GM12878 (cell line): ENCODE measurements at regions not wholly inside any gene's neighbourhood (a gene's known extent, or its start where the extent isn't known, plus 50 kb on each side); places are given as distances from the start of the nearest gene placed in this dataset.

Experiments
- ATAC-seq: fragments of 200-7000 bp; cut with Tn5 transposase; 3 replicates; pipeline ENCODE4 v1.9.1; 2020; ENCODE audit warnings: mild to moderate bottlenecking, moderate library complexity
- BruUV-seq: library from RNA; stranded (reverse); fragments of 400-500 nt; replicated peaks from 2 replicates; lab custom pipeline; 2021; lab: Mats Ljungman, UMichigan
- CTCF ChIA-PET: fragments of 300-600 bp; sonication (Branson Sonifier 250); formaldehyde crosslinking; extraction: SDS; loops from one replicate; lab custom pipeline; 2021; ENCODE audit warnings: inconsistent platforms; lab: Yijun Ruan, JAX
- POLR2A ChIA-PET: fragments of 350-600 bp; formaldehyde crosslinking; extraction: SDS; loops from one replicate; lab custom pipeline; 2021; ENCODE audit warnings: inconsistent platforms; lab: Charles Lee
- RAD21 ChIA-PET: fragments of 300-600 bp; sonication (Branson Sonifier 250); formaldehyde crosslinking; loops from one replicate; lab custom pipeline; 2023; ENCODE audit warnings: antibody characterized with exemption; ENCODE audit not compliant: unreplicated experiment; lab: Charles Lee
- SMC1A ChIA-PET: fragments of 300-600 bp; sonication (Branson Sonifier 250); formaldehyde crosslinking; loops from one replicate; lab custom pipeline; 2023; ENCODE audit not compliant: unreplicated experiment, uncharacterized antibody; lab: Charles Lee
- DNase-seq: peaks from one replicate; pipeline ENCODE4 v3.0.0-alpha.2; 2011; ENCODE audit warnings: low read depth, low spot score
- FAIRE-seq: peaks from 3 replicates; lab custom pipeline; 2011; peaks lifted over from hg19 to GRCh38; lab: Jason Lieb, UNC
- H2AFZ ChIP-seq: 2 replicates; pipeline ENCODE4 v1.6.0; 2011; ENCODE audit warnings: low read depth, low read length, control low read depth; ENCODE audit not compliant: control insufficient read depth
- H3K27ac ChIP-seq: 2 replicates; pipeline ENCODE4 v1.5.1; 2011; ENCODE audit warnings: control low read depth; ENCODE audit not compliant: control insufficient read depth, insufficient read depth
- H3K27me3 ChIP-seq, 2 experiments: replicated peaks in 1 of 2; 2 replicates each; pipeline versions ENCODE4 v1.6.0 to v1.6.1; 2011; ENCODE audit warnings: low read length in 1 of 2; ENCODE audit not compliant: control insufficient read depth in 2 of 2, insufficient read depth in 2 of 2
- H3K36me3 ChIP-seq, 2 experiments: 2 replicates each; pipeline ENCODE4 v1.5.1; 2011; ENCODE audit warnings: low read length in 1 of 2; ENCODE audit not compliant: control insufficient read depth in 2 of 2, insufficient read depth in 2 of 2
- H3K4me1 ChIP-seq: 2 replicates; pipeline ENCODE4 v1.6.1; 2011; ENCODE audit warnings: mild to moderate bottlenecking, low read length, moderate library complexity, mixed read lengths; ENCODE audit not compliant: control insufficient read depth, insufficient read depth
- H3K4me2 ChIP-seq: 2 replicates; pipeline ENCODE4 v1.6.0; 2011; ENCODE audit warnings: control low read depth; ENCODE audit not compliant: control insufficient read depth, insufficient read depth
- H3K4me3 ChIP-seq: fragments of 200-600 bp; sonication (generic); 2 replicates; pipeline ENCODE4 v1.5.1; 2016
- H3K79me2 ChIP-seq: 2 replicates; pipeline ENCODE4 v1.6.0; 2011; ENCODE audit warnings: low read length; ENCODE audit not compliant: control insufficient read depth, insufficient read depth
- H3K9ac ChIP-seq: 2 replicates; pipeline ENCODE4 v1.8.0; 2011; ENCODE audit warnings: low read length, control low read depth, mixed read lengths; ENCODE audit not compliant: control insufficient read depth, insufficient read depth
- H3K9me3 ChIP-seq: replicated peaks from 3 replicates; pipeline ENCODE4 v1.5.1; 2011; ENCODE audit warnings: mild to moderate bottlenecking, low read length; ENCODE audit not compliant: control insufficient read depth, insufficient read depth
- H4K20me1 ChIP-seq: 2 replicates; pipeline ENCODE4 v1.6.0; 2011; ENCODE audit not compliant: control insufficient read depth, insufficient read depth
- BACH1 ChIP-seq: fragments of 450-650 bp; IDR thresholded peaks from 2 replicates; pipeline ENCODE4 v1.6.1; 2017; ENCODE audit warnings: mild to moderate bottlenecking, borderline replicate concordance
- DPF2 ChIP-seq: fragments of 450-650 bp; IDR thresholded peaks from 2 replicates; pipeline ENCODE4 v1.6.1; 2017; ENCODE audit warnings: mild to moderate bottlenecking
- ELK1 ChIP-seq: IDR thresholded peaks from 2 replicates; pipeline ENCODE4 v1.6.1; 2012; ENCODE audit warnings: low read depth, low read length, improper control_type of control experiment
- EZH2 ChIP-seq: IDR thresholded peaks from 2 replicates; pipeline ENCODE4 v1.6.1; 2012; ENCODE audit warnings: low read depth, mild to moderate bottlenecking, control low read depth, inconsistent platforms, low read length, borderline replicate concordance; ENCODE audit not compliant: control insufficient read depth
- FOXM1 ChIP-seq: IDR thresholded peaks from 2 replicates; pipeline ENCODE4 v1.6.1; 2012; ENCODE audit warnings: low read depth, mild to moderate bottlenecking, inconsistent platforms, low read length, moderate library complexity
- KLF5 ChIP-seq: fragments of 450-650 bp; IDR thresholded peaks from 2 replicates; pipeline ENCODE4 v1.6.1; 2014; ENCODE audit warnings: mild to moderate bottlenecking; ENCODE audit not compliant: partially characterized antibody
- MEF2A ChIP-seq: IDR thresholded peaks from 2 replicates; pipeline ENCODE4 v1.6.1; 2011; ENCODE audit warnings: low read depth, mild to moderate bottlenecking, low read length, moderate library complexity; ENCODE audit not compliant: insufficient read depth
- PBX3 ChIP-seq: IDR thresholded peaks from 2 replicates; pipeline ENCODE4 v1.6.1; 2011; ENCODE audit warnings: mild to moderate bottlenecking, low read depth, low read length, moderate library complexity; ENCODE audit not compliant: insufficient replicate concordance
- TAF1 ChIP-seq: IDR thresholded peaks from 2 replicates; pipeline ENCODE4 v1.6.1; 2011; ENCODE audit warnings: mild to moderate bottlenecking, low read depth, low read length, borderline replicate concordance
- ZNF207 ChIP-seq: fragments of 450-650 bp; IDR thresholded peaks from 2 replicates; pipeline ENCODE4 v1.6.1; 2014; ENCODE audit warnings: antibody characterized with exemption, mild to moderate bottlenecking, borderline replicate concordance
- WGBS: methylation state at CpG from one replicate; pipeline ENCODE4 v1.1.6; 2016; ENCODE audit warnings: low lambda C conversion rate; ENCODE audit not compliant: insufficient replicate concordance, insufficient coverage; ENCODE audit errors: missing lambda C conversion rate; 5-methylcytosine and 5-hydroxymethylcytosine counted together
- in situ Hi-C: fragments of 300-500 bp; cut with MboI; formaldehyde crosslinking; loops from 9 replicates; pipeline ENCODE4 v1.14.3; 2018; ENCODE audit warnings: mixed read lengths
- intact Hi-C: fragments of 100-400 bp; cut with micrococcal nuclease; formaldehyde crosslinking; loops from one replicate; pipeline ENCODE4 v1.14.2; 2022; ENCODE audit not compliant: unreplicated experiment

- TF ChIP-seq KLF5 (no peak), PBX3 (no peak)
- TF ChIP-seq, all 136 proteins: peak for 0
These were observed 142.9 kb upstream of the PFKP start (continued) for GRCh38 chr10:2924431-2924830.

GRCh38 chr10:2921956-2922680, 145.2 kb upstream of the PFKP start:
- DNase-seq (no peak), FAIRE-seq (no peak), ATAC-seq (no peak)
- no peak overlapping the region for H3K4me3 ChIP-seq
- H3K27me3 ChIP-seq = peaks cover 3 to 5% of the 10 kb centered on the region in 2 experiments; a peak in 3 of 4 replicates
- H3K9me3 ChIP-seq = no peaks in the 10 kb centered on the region; the same call in 2 of the 3 replicates
- H3K9ac ChIP-seq = no peak overlapping the region
- RAD21 ChIA-PET = no interaction called here
- H4K20me1 ChIP-seq = no peaks in the 10 kb centered on the region; the same call in 1 of the 2 replicates
- TF ChIP-seq DPF2 (no peak), ZNF207 (no peak), TAF1 (no peak), BACH1 (no peak), FOXM1 (no peak), EZH2 (no peak), ELK1 (no peak), MEF2A (no peak)
- 57% methylated on average over 26 of the region's 26 CpGs for WGBS
- in situ Hi-C loops (no loop called here), intact Hi-C loops (no loop called here)
- no peak overlapping the region for H2AFZ ChIP-seq
- no TSS peak for BruUV-seq
- no peaks in the 10 kb centered on the region for H3K4me1 ChIP-seq
- H3K4me2 ChIP-seq = no peak overlapping the region
- CTCF ChIA-PET = no interaction called here
- no peaks in the 10 kb centered on the region for H3K79me2 ChIP-seq
- POLR2A ChIA-PET = no interaction called here
- no peak overlapping the region for H3K27ac ChIP-seq
- SMC1A ChIA-PET = no interaction called here
- no peaks in the 10 kb centered on the region for H3K36me3 ChIP-seq
